OCI-LY1 (cell line): ENCODE measurements at regions not wholly inside any gene's neighbourhood (a gene's known extent, or its start where the extent isn't known, plus 50 kb on each side); places are given as distances from the start of the nearest gene placed in this dataset.

ENCODE experiments used
- H2AFZ ChIP-seq: fragments of 200-600 bp; sonication (generic), shearing (Covaris generic); 2 replicates; pipeline ENCODE4 v1.6.0; 2014; ENCODE audit warnings: antibody characterized with exemption, mild to moderate bottlenecking, low read length
- H3F3A ChIP-seq: fragments of 200-600 bp; sonication (generic), shearing (Covaris generic); 2 replicates; pipeline ENCODE4 v1.6.0; 2014; ENCODE audit warnings: mild to moderate bottlenecking, antibody characterized with exemption, low read length, moderate library complexity; ENCODE audit not compliant: insufficient read depth
- H3K27ac ChIP-seq: fragments of 200-600 bp; sonication (generic); 2 replicates; pipeline ENCODE4 v1.5.1; 2014; ENCODE audit warnings: low read length, mixed run types, mild to moderate bottlenecking, low read depth; ENCODE audit not compliant: poor library complexity, severe bottlenecking
- H3K27me3 ChIP-seq: fragments of 200-600 bp; sonication (generic); 2 replicates; pipeline ENCODE4 v1.6.0; 2014; ENCODE audit warnings: antibody characterized with exemption, mild to moderate bottlenecking, low read length, moderate library complexity; ENCODE audit not compliant: insufficient read depth
- H3K36me3 ChIP-seq: fragments of 200-600 bp; sonication (generic); 2 replicates; pipeline ENCODE4 v1.6.1; 2014; ENCODE audit warnings: mild to moderate bottlenecking, antibody characterized with exemption, low read length, moderate library complexity, mixed read lengths; ENCODE audit not compliant: insufficient read depth
- H3K4me1 ChIP-seq: fragments of 200-600 bp; sonication (generic); 2 replicates; pipeline ENCODE4 v1.5.1; 2014; ENCODE audit warnings: mild to moderate bottlenecking, low read length, moderate library complexity; ENCODE audit not compliant: insufficient read depth, severe bottlenecking
- H3K4me2 ChIP-seq: fragments of 200-600 bp; sonication (generic), shearing (Covaris generic); 2 replicates; pipeline ENCODE4 v1.6.1; 2014; ENCODE audit warnings: low read length
- H3K4me3 ChIP-seq: fragments of 200-600 bp; sonication (generic); 2 replicates; pipeline ENCODE4 v1.5.1; 2014; ENCODE audit warnings: low read length, low read depth, mild to moderate bottlenecking, mixed read lengths; ENCODE audit not compliant: poor library complexity, severe bottlenecking
- H3K79me2 ChIP-seq: fragments of 200-600 bp; shearing (Covaris generic); 2 replicates; pipeline ENCODE4 v1.6.1; 2016; ENCODE audit warnings: mixed run types, low read length, mixed read lengths; ENCODE audit not compliant: insufficient read depth
- H3K9ac ChIP-seq: fragments of 200-600 bp; sonication (generic), shearing (Covaris generic); 2 replicates; pipeline ENCODE4 v1.6.1; 2014; ENCODE audit warnings: mild to moderate bottlenecking, low read length, mixed read lengths
- H3K9me2 ChIP-seq: fragments of 200-600 bp; sonication (generic), shearing (Covaris generic); 2 replicates; pipeline ENCODE4 v1.6.1; 2014; ENCODE audit warnings: low read depth, mild to moderate bottlenecking, low read length, mixed read lengths
- H3K9me3 ChIP-seq: fragments of 200-600 bp; shearing (Covaris generic); 2 replicates; pipeline ENCODE4 v1.6.1; 2014; ENCODE audit warnings: low read length, mixed read lengths
- H4K20me1 ChIP-seq: fragments of 200-600 bp; sonication (generic), shearing (Covaris generic); 2 replicates; pipeline ENCODE4 v1.6.0; 2016; ENCODE audit warnings: mild to moderate bottlenecking, low read length; ENCODE audit not compliant: insufficient read depth
- CTCF ChIP-seq: fragments of 200-600 bp; sonication (generic), shearing (Covaris generic); IDR thresholded peaks from 2 replicates; pipeline ENCODE4 v1.5.1; 2017; ENCODE audit warnings: mild to moderate bottlenecking, antibody characterized with exemption, low read length, moderate library complexity, mixed read lengths
- EZH2 ChIP-seq: fragments of 200-600 bp; sonication (generic), shearing (Covaris generic); IDR thresholded peaks from 2 replicates; pipeline ENCODE4 v1.8.0; 2017; ENCODE audit warnings: borderline replicate concordance, mixed run types, mild to moderate bottlenecking, antibody characterized with exemption, low read length, moderate library complexity, mixed read lengths

DNA sequence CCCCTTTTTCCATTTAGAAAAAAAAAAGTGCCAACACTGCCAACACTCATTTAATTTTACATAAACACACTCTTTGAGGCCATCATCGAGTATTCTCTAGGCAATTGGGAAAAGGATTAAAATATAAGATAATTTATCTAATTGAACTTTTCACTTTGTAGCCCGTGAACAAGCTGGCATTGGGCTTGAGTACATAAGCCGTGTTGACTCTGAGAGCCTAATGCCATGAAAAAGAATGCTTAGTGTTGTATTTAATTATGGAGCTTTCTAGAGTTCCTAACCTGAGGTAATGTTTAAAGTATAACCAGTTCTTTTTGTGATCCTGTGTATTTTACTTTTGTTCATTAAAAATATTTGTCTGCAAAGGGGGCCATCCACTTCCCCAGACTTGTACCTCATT is 193.8 kb downstream of the LYPLAL1 start:
- Histone ChIP-seq H3F3A (no peaks in the 10 kb centered on the region), H3K4me2 (no peak overlapping the region), H4K20me1 (no peaks in the 10 kb centered on the region), H3K79me2 (no peaks in the 10 kb centered on the region), H3K4me1 (no peaks in the 10 kb centered on the region), H3K27ac (no peak overlapping the region), H3K9me3 (no peaks in the 10 kb centered on the region), H3K36me3 (no peaks in the 10 kb centered on the region), H3K9ac (no peak overlapping the region), H3K9me2 (no peaks in the 10 kb centered on the region), H2AFZ (no peak overlapping the region), H3K4me3 (no peak overlapping the region), H3K27me3 (no peaks in the 10 kb centered on the region)
- TF ChIP-seq CTCF: no peak
- no peak for TF ChIP-seq EZH2

GRCh38 chr1:219365451-219365850 is 191.8 kb downstream of the LYPLAL1 start:
- Histone ChIP-seq H3K9ac (no peak overlapping the region), H3K4me3 (no peak overlapping the region), H3K4me2 (no peak overlapping the region), H4K20me1 (no peaks in the 10 kb centered on the region), H3K9me3 (no peaks in the 10 kb centered on the region), H3K36me3 (no peaks in the 10 kb centered on the region), H3K9me2 (no peaks in the 10 kb centered on the region), H3K27me3 (no peaks in the 10 kb centered on the region), H3K27ac (no peak overlapping the region), H3K4me1 (no peaks in the 10 kb centered on the region), H3K79me2 (no peaks in the 10 kb centered on the region), H2AFZ (no peak overlapping the region), H3F3A (no peaks in the 10 kb centered on the region)
- TF ChIP-seq EZH2 (no peak), CTCF (no peak)

GRCh38 chr1:219362702-219363101 is 189.0 kb downstream of the LYPLAL1 start:
- no peaks in the 10 kb centered on the region for H3K36me3 ChIP-seq
- H4K20me1 ChIP-seq: no peaks in the 10 kb centered on the region
- H2AFZ ChIP-seq: no peak overlapping the region
- H3F3A ChIP-seq: no peaks in the 10 kb centered on the region
- H3K9me3 ChIP-seq: no peaks in the 10 kb centered on the region
- TF ChIP-seq EZH2 (no peak), CTCF (no peak)
- H3K9me2 ChIP-seq: no peaks in the 10 kb centered on the region
- no peak overlapping the region for H3K4me2 ChIP-seq
- no peaks in the 10 kb centered on the region for H3K79me2 ChIP-seq
- no peaks in the 10 kb centered on the region for H3K27me3 ChIP-seq
- H3K9ac ChIP-seq: no peak overlapping the region
- H3K27ac ChIP-seq: no peak overlapping the region
- H3K4me3 ChIP-seq: no peak overlapping the region
- H3K4me1 ChIP-seq: no peaks in the 10 kb centered on the region
